NCI-H1092 treated with DMSO at 0.1 percent for 48 hours (cell line): ENCODE measurements at regions not wholly inside any gene's neighbourhood (a gene's known extent, or its start where the extent isn't known, plus 50 kb on each side); places are given as distances from the start of the nearest gene placed in this dataset.
A peak's percentile ranks its signal among the peaks of the same experiment; 100 is the strongest.
"Not testable (repeated sequence)": the region's sequence is repeated elsewhere in the genome, so short reads cannot be mapped to it uniquely, and the experiment has no call there.

Source experiments
- DNase-seq: peaks from one replicate; lab custom pipeline; 2025; lab: John Stamatoyannopoulos, UW

DNA sequence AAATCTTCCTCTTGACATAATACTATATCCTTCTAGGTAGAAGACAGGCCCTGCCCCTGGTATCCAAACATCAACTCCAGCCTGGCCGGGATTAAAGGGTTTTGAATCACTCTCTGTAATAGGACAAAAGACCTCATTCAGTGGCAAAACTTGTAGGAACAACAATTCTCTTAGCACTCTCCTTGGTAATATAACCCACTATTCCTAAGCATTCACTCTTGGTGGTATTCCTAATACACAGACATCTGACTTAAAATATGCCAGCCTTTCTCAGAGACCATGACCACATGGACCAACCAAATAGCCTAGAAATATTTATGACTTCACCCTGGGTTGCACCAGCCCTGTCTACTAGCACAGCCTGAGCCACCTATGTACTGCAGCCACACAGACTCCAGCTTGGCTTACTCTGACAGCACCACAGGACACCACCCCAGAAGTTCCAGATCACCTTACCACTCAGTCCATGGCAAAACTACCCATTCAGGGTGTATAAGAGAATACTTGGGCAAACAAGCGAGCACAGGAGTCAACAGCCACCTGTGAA, 244.9 kb upstream of the NEBL start:
- DNase-seq = no peak

- peak; percentile 14 for DNase-seq
Measured at GRCh38 chr10:21138769-21139340, 241.7 kb upstream of the NEBL start.

DNA sequence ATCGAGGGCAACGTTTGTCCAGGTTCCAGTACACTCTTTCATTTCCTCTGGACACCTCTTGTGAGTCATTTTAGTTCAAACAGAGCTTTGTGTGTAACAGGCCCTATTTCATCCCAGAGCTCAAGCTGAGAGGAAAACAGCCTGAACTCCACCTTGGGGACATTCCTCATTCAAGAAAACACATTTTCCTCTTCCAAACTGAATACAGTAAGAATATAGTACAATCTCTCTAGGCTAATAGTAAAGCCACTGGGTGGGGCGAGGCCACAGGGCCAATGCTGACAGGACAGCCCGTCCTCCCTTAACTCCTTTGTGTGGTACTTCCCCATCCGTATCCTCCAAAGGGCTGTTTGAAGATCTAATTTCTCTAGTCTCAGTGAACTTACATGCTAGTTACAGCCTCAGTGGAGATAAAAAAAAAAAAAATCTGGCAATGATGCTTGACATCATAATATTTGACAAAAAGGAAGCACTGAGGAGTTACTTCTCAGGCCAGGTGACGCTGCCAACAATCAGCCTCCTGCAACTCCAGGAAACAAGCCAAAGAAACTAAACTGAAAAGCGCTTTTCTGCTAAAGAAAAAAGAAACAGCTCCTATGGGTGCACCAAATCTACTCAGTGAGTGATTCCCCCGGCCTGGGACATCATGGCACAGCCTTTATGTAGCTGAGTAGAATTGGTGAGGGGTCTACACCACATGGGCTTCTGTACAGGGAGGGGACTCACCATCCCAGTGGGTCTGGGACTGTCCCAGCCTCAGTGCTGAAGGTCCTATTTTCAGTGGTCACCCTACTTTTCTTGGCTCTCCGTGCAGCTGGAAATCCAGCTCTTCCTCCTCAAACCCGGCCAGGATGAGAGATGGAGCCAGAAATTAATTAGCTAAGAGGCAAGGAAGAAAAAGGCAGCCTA, 238.2 kb upstream of the NEBL start:
- DNase-seq = no peak

GRCh38 chr10:21134645-21135022, 237.5 kb upstream of the NEBL start:
- no peak for DNase-seq

DNA sequence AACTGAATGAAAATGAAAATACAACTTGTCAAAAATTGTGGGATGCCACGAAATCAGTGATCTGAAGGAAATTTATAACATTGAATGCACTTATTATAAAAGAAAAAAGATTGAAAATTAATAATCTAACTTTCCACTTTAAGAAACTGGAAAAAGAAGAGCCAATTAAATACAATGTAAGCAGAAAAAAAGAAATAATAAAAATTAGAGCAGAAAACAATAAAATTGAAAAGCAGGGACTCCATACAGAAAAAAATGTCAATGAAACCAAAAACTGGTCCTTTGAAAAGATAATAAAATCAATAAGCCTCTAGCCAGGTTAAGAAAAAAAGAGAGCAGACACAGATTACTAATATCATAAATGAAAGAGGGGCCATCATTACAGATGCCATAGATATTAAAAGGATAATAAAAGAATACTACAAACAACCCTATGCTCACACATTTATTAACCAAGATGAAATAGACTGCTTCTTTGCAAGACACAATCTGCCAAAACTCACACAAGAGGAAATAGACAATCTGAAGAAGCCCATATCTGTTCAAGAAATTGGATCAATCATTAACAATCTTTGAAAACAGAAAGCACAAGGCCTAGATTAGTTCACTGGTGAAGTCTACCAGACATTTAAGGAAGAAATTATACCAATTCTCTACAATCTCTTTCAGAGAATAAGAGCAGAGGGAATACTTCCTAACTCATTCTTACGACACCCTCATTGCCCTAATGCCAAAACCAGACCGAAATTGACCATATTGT, 233.8 kb upstream of the NEBL start:
- DNase-seq = no peak

DNA sequence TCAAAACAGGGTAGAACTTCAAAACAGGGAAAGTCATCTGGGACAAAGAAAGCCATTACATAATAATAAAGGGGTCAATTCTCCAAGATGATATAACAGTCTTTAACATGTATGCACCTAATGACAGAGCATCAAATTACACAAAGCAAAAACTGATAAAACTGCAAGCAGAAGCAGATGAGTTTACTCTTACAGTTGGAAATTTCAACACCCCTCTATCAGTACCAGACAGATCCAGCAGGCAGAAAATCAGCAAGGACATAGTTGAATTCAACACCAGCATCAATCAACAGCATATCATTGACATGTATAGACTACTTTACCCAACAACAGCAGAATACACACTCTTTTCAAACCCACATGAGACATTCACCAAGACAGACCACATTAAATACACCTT, 233.0 kb upstream of the NEBL start:
- DNase-seq = no peak

- DNase-seq = no peak
Measured at GRCh38 chr10:21125471-21126228, 228.5 kb upstream of the NEBL start.

DNA sequence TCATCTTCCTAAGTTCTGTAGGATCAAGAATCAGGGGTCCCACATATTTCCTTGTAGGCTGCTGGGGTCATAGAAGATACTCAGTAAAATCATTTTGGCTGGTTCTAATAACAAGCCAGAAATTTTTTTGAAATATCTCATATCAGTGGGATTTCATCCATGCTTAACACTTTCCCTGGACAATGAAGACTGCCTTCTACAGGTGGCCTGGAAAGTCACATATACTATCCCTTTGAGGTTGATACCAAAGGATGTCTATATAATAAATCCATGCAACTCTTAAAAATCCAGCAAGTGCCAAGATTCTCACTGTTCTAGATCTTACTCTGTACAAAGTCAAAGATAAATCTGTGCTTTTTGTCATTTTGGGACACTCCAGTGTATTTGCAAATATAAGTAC, 225.8 kb upstream of the NEBL start:
- DNase-seq = no peak

GRCh38 chr10:21121822-21122221, 224.7 kb upstream of the NEBL start:
- DNase-seq = not testable (repeated sequence)

DNA sequence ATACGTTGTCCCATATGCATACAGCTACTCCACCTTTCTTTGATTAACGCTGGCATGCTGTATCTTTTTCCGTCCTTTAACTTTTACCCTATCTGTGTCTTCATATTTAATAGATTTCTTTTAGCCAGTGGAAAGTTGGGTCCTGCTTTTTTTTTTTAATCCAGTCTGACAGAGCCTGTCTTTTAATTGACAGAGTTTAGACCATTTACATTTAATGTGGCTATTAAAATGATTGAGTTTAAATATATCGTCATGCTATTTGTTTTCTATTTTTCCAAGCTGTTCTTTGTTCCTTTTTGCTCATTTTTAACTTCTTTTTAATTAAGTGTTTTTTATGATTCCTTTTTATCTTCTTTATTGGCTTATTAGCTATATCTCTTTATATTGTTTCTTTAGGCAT, 217.6 kb upstream of the NEBL start:
- DNase-seq = no peak

GRCh38 chr10:21110358-21110757, 213.2 kb upstream of the NEBL start:
- DNase-seq = no peak

- DNase-seq = not testable (repeated sequence)
Measured at GRCh38 chr10:21106931-21107330, 209.8 kb upstream of the NEBL start.

- not testable (repeated sequence) for DNase-seq
Measured at GRCh38 chr10:21105331-21105730, 208.2 kb upstream of the NEBL start.

- DNase-seq = no peak
Measured at GRCh38 chr10:21100871-21101514, 203.9 kb upstream of the NEBL start.

DNA sequence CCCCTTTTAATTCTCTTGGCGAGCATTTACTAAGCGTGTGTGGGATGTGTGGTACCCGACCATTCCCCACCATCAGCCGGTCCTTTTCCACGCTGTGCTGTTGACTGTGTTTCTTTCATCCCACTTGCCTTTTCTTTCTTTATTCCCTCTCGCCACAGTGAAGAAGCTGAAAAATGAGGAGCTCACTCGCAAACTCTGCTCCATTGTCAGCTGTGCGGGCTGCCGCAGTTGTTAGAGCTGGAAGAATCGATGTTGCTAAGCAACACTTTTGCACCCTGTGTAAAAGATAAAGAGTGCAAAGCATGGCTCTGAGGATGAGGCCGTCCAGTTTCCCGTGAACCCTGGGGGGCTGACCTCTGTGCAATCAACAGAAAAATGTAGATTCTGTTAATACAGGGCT, 203.1 kb upstream of the NEBL start:
- DNase-seq = no peak

DNA sequence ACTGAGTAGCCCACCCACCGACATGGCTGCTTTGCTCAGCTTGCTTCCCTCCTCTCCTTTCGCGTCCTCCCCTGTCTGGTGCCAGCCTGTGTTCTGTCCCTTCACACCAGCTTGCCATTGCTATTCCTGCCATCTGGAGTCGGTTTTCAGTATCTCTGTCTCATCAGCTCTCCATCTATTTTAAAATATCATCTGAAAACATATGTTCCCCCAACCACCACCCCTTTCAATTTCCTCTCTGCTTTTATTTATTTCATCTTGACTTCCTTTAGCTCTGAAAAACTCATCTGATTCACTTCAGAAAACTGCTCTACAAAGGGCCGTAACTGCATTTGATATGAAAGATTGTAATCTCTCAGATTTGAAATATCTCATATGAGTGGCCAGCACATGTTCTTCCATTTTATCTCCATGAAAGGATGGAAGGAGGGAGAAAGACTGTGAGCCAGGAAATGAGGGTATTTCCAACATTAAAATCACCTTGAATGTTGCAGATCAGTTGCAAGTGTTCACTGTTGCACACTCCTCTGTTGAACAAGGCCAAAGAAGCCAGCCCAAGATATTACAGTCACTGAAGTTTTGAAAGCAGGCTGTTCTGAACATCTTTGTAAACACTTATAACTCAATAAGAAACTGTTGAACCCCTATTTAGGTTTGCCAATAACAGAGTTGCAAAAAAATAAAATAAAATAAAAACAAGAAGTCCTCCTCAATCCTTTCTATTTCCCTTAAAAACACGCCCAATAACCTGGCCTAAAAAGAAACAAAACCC, 202.4 kb upstream of the NEBL start:
- no peak for DNase-seq

GRCh38 chr10:21097926-21098355, 200.8 kb upstream of the NEBL start:
- no peak for DNase-seq

GRCh38 chr10:21095494-21096055, 198.5 kb upstream of the NEBL start:
- no peak for DNase-seq

- DNase-seq = no peak
Measured at GRCh38 chr10:21095073-21095472, 198.0 kb upstream of the NEBL start.
